Parathyroid adenoma (tissue), 2 donors: ENCODE measurements at regions not wholly inside any gene's neighbourhood (a gene's known extent, or its start where the extent isn't known, plus 50 kb on each side); places are given as distances from the start of the nearest gene placed in this dataset.

ENCODE experiments used
- H2AFZ ChIP-seq: fragments of 300-600 bp; sonication (generic); one replicate; pipeline ENCODE4 v1.7.0; 2017; ENCODE audit warnings: antibody characterized with exemption, mild to moderate bottlenecking
- H3K27ac ChIP-seq: fragments of 300-600 bp; sonication (generic); one replicate; pipeline ENCODE4 v1.7.0; 2017
- H3K27me3 ChIP-seq: fragments of 300-600 bp; sonication (generic); one replicate; pipeline ENCODE4 v1.7.0; 2017; ENCODE audit warnings: low read length; ENCODE audit not compliant: control insufficient read depth, insufficient read depth
- H3K36me3 ChIP-seq: fragments of 300-600 bp; sonication (generic); one replicate; pipeline ENCODE4 v1.7.0; 2017; ENCODE audit warnings: low read length; ENCODE audit not compliant: control insufficient read depth, insufficient read depth
- H3K4me1 ChIP-seq: fragments of 300-600 bp; sonication (generic); one replicate; pipeline ENCODE4 v1.7.0; 2017; ENCODE audit warnings: control low read depth
- H3K4me2 ChIP-seq: fragments of 300-600 bp; sonication (generic); one replicate; pipeline ENCODE4 v1.7.0; 2017; ENCODE audit warnings: low read length
- H3K4me3 ChIP-seq: fragments of 300-600 bp; sonication (generic); one replicate; pipeline ENCODE4 v1.7.0; 2017; ENCODE audit warnings: low read depth, low read length
- H3K79me2 ChIP-seq: fragments of 300-600 bp; sonication (generic); one replicate; pipeline ENCODE4 v1.7.0; 2017; ENCODE audit warnings: control low read depth
- H3K9ac ChIP-seq: fragments of 300-600 bp; sonication (generic); one replicate; pipeline ENCODE4 v1.7.0; 2017; ENCODE audit warnings: mild to moderate bottlenecking
- H3K9me3 ChIP-seq: fragments of 300-600 bp; sonication (generic); one replicate; pipeline ENCODE4 v1.7.0; 2017; ENCODE audit warnings: low read length; ENCODE audit not compliant: control insufficient read depth
- CTCF ChIP-seq: fragments of 300-600 bp; sonication (generic); IDR thresholded peaks from one replicate; pipeline ENCODE4 v1.7.0; 2017; ENCODE audit warnings: antibody characterized with exemption, mild to moderate bottlenecking
- donor health status: primary hyperparathyroidism.

- H2AFZ ChIP-seq, result no peak overlapping the region
- H3K4me3 ChIP-seq, result no peak overlapping the region
- no peak overlapping the region for H3K9ac ChIP-seq
- H3K36me3 ChIP-seq, result no peaks in the 10 kb centered on the region
- H3K9me3 ChIP-seq, result no peaks in the 10 kb centered on the region
- H3K4me1 ChIP-seq, result peaks cover 29% of the 10 kb centered on the region
- H3K79me2 ChIP-seq, result no peaks in the 10 kb centered on the region
- H3K27ac ChIP-seq, result peak overlapping the region; percentile 67
- no peak overlapping the region for H3K4me2 ChIP-seq
- no peak for TF ChIP-seq CTCF
- no peaks in the 10 kb centered on the region for H3K27me3 ChIP-seq
Measured at GRCh38 chr5:56455417-56455816, 222.3 kb upstream of the ANKRD55 start.

DNA sequence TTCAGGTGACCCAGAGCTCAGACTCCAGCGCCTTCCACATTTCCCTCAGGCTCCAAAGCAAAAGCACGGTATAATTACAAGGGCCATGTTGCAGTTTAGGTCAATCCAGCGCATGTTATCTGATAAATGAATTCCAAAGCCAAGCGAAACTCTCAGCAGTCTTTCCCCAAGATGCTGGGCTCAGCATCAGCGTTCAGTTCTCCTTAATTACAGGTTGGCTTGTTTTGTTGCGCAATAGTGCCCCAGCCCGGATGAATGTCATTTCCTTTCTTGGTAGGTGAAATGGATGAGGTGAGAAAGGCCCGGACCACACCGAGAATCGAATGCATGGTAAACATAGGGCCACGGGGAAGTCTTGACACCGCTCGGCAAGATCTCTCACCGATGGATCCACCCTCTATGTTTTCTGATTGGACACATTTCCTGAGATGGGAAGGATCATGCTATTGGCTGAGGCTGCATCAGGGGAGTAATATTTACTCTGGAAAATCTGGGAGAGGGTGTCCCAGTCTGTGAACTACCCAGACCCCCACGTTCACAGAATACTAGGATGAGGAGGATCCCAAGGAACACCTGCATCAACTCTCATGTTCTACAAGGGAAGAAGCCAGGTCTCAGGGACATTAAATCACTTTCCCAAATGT is 221.2 kb upstream of the ANKRD55 start:
- Histone ChIP-seq H2AFZ (peak overlapping the region; percentile 56), H3K27me3 (no peaks in the 10 kb centered on the region), H3K4me3 (peak overlapping the region; percentile 28), H3K79me2 (no peaks in the 10 kb centered on the region), H3K4me1 (peaks cover 29% of the 10 kb centered on the region), H3K36me3 (no peaks in the 10 kb centered on the region), H3K27ac (peak overlapping the region; percentile 67), H3K9ac (no peak overlapping the region), H3K9me3 (no peaks in the 10 kb centered on the region), H3K4me2 (peak overlapping the region; percentile 46)
- no peak for TF ChIP-seq CTCF

DNA sequence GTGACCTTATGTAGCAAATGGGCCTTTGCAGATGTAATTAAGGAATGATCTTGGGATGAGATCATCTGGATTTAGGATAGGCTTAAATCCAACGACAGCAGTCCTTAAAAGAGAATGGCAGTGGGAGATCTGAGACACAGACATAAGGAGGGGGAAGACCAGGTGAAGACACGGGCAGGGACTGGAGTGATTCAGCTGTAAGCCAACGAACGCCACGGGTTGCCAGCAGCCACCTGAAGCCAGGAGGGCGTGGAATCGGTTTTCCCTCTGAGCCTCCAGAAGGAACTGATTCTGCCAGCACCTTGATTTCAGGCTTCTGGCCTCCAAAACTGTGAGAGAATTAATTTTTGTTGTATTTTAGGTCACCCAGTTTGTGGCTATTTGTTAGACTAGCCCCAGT is 218.6 kb upstream of the ANKRD55 start:
- no peak overlapping the region for H3K9ac ChIP-seq
- H3K4me2 ChIP-seq, result no peak overlapping the region
- H3K27ac ChIP-seq, result no peak overlapping the region
- H3K4me1 ChIP-seq, result peaks cover 20% of the 10 kb centered on the region
- no peaks in the 10 kb centered on the region for H3K36me3 ChIP-seq
- TF ChIP-seq CTCF, result no peak
- no peaks in the 10 kb centered on the region for H3K27me3 ChIP-seq
- no peak overlapping the region for H3K4me3 ChIP-seq
- H3K9me3 ChIP-seq, result no peaks in the 10 kb centered on the region
- no peak overlapping the region for H2AFZ ChIP-seq
- no peaks in the 10 kb centered on the region for H3K79me2 ChIP-seq

DNA sequence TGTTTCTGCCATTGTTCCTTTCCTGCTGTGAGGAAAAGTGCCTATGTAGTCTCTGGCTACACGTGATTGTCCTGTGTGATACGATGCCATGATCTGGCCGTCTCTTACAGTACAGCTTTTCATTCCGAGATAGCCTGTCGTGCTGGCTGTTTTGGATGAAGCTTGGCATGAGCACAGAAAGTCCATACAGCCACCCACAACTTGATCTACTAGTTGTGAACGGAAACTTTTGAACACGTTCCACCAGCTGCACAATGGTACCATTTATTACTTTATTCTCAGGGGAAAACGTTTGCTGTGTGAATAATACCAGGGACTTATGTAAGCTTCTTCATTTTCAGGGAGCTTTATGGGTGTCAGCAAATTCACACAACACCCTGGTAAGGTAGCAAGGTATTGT is 217.6 kb upstream of the ANKRD55 start:
- H3K79me2 ChIP-seq, result no peaks in the 10 kb centered on the region
- H3K9ac ChIP-seq, result no peak overlapping the region
- TF ChIP-seq CTCF, result no peak
- no peak overlapping the region for H3K27ac ChIP-seq
- no peaks in the 10 kb centered on the region for H3K27me3 ChIP-seq
- H2AFZ ChIP-seq, result no peak overlapping the region
- H3K4me2 ChIP-seq, result no peak overlapping the region
- no peaks in the 10 kb centered on the region for H3K9me3 ChIP-seq
- peaks cover 20% of the 10 kb centered on the region for H3K4me1 ChIP-seq
- no peak overlapping the region for H3K4me3 ChIP-seq
- no peaks in the 10 kb centered on the region for H3K36me3 ChIP-seq

DNA sequence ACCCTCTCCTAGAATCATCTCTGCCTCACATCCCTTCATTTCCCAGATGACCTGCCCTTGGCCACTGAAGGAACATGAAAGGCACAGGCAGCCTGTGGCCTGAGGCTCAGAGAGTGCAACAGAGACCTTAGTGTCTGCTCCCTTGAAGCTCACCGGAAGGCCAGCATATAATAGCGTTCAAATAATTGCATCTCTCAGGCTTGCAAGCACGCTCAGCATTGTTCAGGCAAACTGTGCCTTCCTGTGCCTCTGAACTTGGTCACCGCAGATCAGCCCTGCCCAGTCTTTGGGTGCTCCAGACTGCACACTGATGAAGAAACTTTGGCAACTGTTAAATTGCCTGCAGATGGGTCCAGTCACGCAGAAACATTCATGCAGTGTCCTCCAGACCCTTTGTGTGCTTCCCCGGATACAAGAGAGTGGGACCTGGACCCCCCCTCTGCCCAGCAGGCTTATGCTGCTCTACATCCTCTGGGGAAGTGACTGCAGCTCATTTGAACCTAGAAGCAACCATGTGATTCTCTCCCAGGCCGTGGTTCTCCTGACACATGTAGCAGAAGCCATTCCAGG is 216.0 kb upstream of the ANKRD55 start:
- Histone ChIP-seq H3K9ac (no peak overlapping the region), H3K9me3 (no peaks in the 10 kb centered on the region), H3K4me2 (no peak overlapping the region), H3K79me2 (no peaks in the 10 kb centered on the region), H3K27ac (no peak overlapping the region), H3K4me3 (no peak overlapping the region), H3K36me3 (no peaks in the 10 kb centered on the region), H3K27me3 (no peaks in the 10 kb centered on the region), H3K4me1 (peaks cover 7% of the 10 kb centered on the region), H2AFZ (no peak overlapping the region)
- no peak for TF ChIP-seq CTCF
